Naive thymus-derived CD8-positive, alpha-beta T cell (primary cell): ENCODE measurements at regions not wholly inside any gene's neighbourhood (a gene's known extent, or its start where the extent isn't known, plus 50 kb on each side); places are given as distances from the start of the nearest gene placed in this dataset.

Source experiments
- ATAC-seq, 2 donors: fragments of 150-1000 bp; cut with Tn5 transposase in 1 of 2; sonication (Bioruptor Pico), chemical (Tn5 transposase) in 1 of 2; 1 replicate in 1 of 2; 2 replicates in 1 of 2; pipeline ENCODE4 v1.10.0; 2021; ENCODE audit warnings: mild to moderate bottlenecking in 2 of 2, moderate library complexity in 2 of 2
- POLR2A ChIA-PET: fragments of 350-600 bp; sonication (Branson Sonifier 250); formaldehyde crosslinking; loops from one replicate; lab custom pipeline; 2021; ENCODE audit warnings: antibody characterized with exemption; lab: Charles Lee
- DNase-seq, 10 donors: peaks; one replicate each; pipeline versions ENCODE4 v3.0.0 to v3.0.0-alpha.2; 2020 to 2022
- H3K27ac Mint-ChIP-seq, 10 donors: one replicate each; pipeline ENCODE4 v1.8.0; 2020 to 2022; ENCODE audit warnings: mild to moderate bottlenecking in 10 of 10, mixed read lengths in 10 of 10, moderate library complexity in 4 of 10, inconsistent platforms in 1 of 10
- H3K27me3 Mint-ChIP-seq, 5 donors: one replicate each; pipeline ENCODE4 v1.8.0; 2021 to 2022; ENCODE audit warnings: mixed read lengths in 5 of 5
- H3K36me3 Mint-ChIP-seq, 3 donors: one replicate each; pipeline ENCODE4 v1.8.0; 2020 to 2022; ENCODE audit warnings: mixed read lengths in 3 of 3, mild to moderate bottlenecking in 2 of 3, inconsistent platforms in 1 of 3
- H3K4me1 Mint-ChIP-seq, 4 donors: one replicate each; pipeline ENCODE4 v1.8.0; 2021 to 2022; ENCODE audit warnings: mixed read lengths in 4 of 4
- H3K4me3 Mint-ChIP-seq, 10 donors: one replicate each; pipeline ENCODE4 v1.8.0; 2020 to 2022; ENCODE audit warnings: mild to moderate bottlenecking in 10 of 10, mixed read lengths in 10 of 10, moderate library complexity in 6 of 10, inconsistent platforms in 1 of 10
- H3K9me3 Mint-ChIP-seq, 9 donors: one replicate each; pipeline ENCODE4 v1.8.0; 2020 to 2022; ENCODE audit warnings: mixed read lengths in 9 of 9, mild to moderate bottlenecking in 3 of 9, inconsistent platforms in 1 of 9, moderate library complexity in 1 of 9

- H3K9me3 Mint-ChIP-seq, result peaks cover 0 to 1% (median 0%) of the 10 kb centered on the region in 9 donors
- ATAC-seq (no peak), DNase-seq (no peak)
- peaks cover 0 to 4% (median 0%) of the 10 kb centered on the region in 5 donors for H3K27me3 Mint-ChIP-seq
- H3K27ac Mint-ChIP-seq, result no peak overlapping the region
- H3K36me3 Mint-ChIP-seq, result no peaks in the 10 kb centered on the region
- peaks cover 0 to 11% (median under 1%) of the 10 kb centered on the region in 4 donors for H3K4me1 Mint-ChIP-seq
- POLR2A ChIA-PET, result no interaction called here
- no peak overlapping the region for H3K4me3 Mint-ChIP-seq
These were observed 139.3 kb upstream of the TMCC3 start for GRCh38 chr12:94789510-94790225.

- POLR2A ChIA-PET, result no interaction called here
- Mint-ChIP-seq H3K9me3 (peaks cover 0 to 1% (median 0%) of the 10 kb centered on the region in 9 donors), H3K36me3 (no peaks in the 10 kb centered on the region), H3K27me3 (peaks cover 0 to 4% (median 2%) of the 10 kb centered on the region in 5 donors), H3K27ac (peak overlapping the region in 1 of 10 donors; percentile 69), H3K4me3 (no peak overlapping the region), H3K4me1 (peaks cover 0 to 9% (median 0%) of the 10 kb centered on the region in 4 donors)
- DNase-seq (no peak), ATAC-seq (no peak)
These were observed 137.9 kb upstream of the TMCC3 start for GRCh38 chr12:94788298-94788697.

DNA sequence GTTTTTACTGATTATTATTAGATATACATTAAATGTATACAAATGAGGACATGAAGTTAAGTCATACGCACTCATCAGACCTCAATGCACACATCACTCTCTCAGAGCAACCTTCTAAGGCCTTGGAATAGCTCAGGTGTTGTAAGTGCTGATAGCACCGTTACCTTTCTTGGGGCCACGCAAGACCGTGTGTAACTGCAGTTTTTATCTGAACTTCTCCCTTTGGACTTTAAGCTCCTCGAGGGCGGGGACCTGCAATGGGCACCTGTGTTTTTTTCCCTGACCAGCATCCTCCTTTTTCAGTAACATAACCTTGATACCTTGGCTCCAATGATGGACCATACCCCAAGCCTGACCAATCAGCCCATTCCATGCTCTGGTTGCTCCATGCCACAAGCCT is 136.5 kb upstream of the TMCC3 start:
- H3K27ac Mint-ChIP-seq, result no peak overlapping the region
- POLR2A ChIA-PET, result no interaction called here
- no peak for ATAC-seq
- H3K36me3 Mint-ChIP-seq, result no peaks in the 10 kb centered on the region
- peaks cover 0 to 9% (median 2%) of the 10 kb centered on the region in 9 donors for H3K9me3 Mint-ChIP-seq
- H3K4me3 Mint-ChIP-seq, result no peak overlapping the region
- DNase-seq, result no peak
- peaks cover 0 to 4% (median 0%) of the 10 kb centered on the region in 4 donors for H3K4me1 Mint-ChIP-seq
- H3K27me3 Mint-ChIP-seq, result peaks cover 4 to 13% (median 4%) of the 10 kb centered on the region in 5 donors

DNA sequence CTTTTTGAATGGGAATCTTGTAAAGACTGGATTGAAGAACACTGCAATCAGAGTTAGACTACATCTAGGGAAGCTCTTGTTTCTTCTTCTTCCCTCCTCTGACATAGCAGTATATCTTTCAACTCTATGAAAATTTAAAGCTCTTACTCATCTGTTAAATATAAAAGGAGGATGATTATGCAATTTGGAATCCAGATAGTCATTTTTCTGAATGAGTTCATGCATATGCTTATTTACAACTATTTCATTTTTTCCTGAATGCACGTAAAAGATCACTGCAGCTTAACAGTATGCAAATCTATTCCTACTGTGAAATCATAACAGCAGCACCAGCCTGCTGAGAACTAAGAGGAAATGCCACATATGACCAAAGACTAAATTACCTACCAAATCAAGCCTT is 133.5 kb upstream of the TMCC3 start:
- Mint-ChIP-seq H3K4me3 (no peak overlapping the region), H3K27me3 (peaks cover 6 to 14% (median 11%) of the 10 kb centered on the region in 5 donors), H3K27ac (no peak overlapping the region), H3K4me1 (peaks cover 0 to 5% (median 0%) of the 10 kb centered on the region in 4 donors), H3K9me3 (peaks cover 0 to 9% (median 4%) of the 10 kb centered on the region in 9 donors), H3K36me3 (no peaks in the 10 kb centered on the region)
- no peak for DNase-seq
- no peak for ATAC-seq
- POLR2A ChIA-PET, result no interaction called here

DNA sequence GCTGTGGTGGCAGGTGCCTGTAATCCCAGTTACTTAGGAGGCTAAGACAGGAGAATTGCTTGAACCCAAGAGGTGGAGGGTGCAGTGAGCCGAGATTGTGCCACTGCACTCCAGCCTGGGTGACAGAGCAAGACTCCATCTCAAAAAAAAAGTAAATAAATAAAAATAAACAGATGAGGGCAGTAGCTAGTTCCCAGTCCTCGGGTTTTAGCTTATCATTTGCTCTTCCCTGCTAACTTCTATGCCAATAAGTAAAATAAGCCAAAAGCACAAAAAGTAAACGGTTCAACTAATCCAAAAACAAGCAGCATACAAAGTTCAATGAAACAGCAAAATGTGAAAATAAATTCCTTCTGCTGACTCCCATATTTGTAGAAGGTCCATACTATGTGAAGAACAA is 133.0 kb upstream of the TMCC3 start:
- DNase-seq, result no peak
- Mint-ChIP-seq H3K9me3 (peaks cover 0 to 9% (median 4%) of the 10 kb centered on the region in 9 donors), H3K36me3 (no peaks in the 10 kb centered on the region), H3K4me3 (no peak overlapping the region), H3K27ac (no peak overlapping the region), H3K4me1 (peaks cover 0 to 5% (median 0%) of the 10 kb centered on the region in 4 donors), H3K27me3 (peaks cover 8 to 16% (median 11%) of the 10 kb centered on the region in 5 donors)
- no peak for ATAC-seq
- POLR2A ChIA-PET, result no interaction called here

DNA sequence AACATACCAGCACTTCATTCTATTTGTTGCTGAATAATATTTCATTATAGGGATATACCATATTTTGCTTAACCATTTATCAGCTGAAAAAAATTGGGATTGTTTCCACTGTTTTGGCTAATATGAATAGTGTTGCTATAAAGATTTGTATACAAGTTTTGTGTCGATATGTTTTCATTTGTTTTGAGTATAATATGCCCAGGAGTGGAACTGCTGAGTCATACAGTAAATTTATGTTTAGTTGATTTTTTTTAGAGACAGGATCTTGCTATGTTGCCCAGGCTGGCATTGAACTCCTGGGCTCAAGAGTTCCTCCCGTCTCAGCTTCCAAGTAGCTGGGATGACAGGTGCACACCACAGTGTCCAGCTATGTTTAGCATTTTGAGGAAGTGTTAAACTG is 131.5 kb upstream of the TMCC3 start:
- no peaks in the 10 kb centered on the region for H3K36me3 Mint-ChIP-seq
- ATAC-seq, result no peak
- H3K27ac Mint-ChIP-seq, result no peak overlapping the region
- H3K4me1 Mint-ChIP-seq, result peaks cover 0 to 9% (median 0%) of the 10 kb centered on the region in 4 donors
- no peak overlapping the region for H3K4me3 Mint-ChIP-seq
- DNase-seq, result no peak
- H3K9me3 Mint-ChIP-seq, result peaks cover 0 to 9% (median 4%) of the 10 kb centered on the region in 9 donors
- peaks cover 14 to 31% (median 18%) of the 10 kb centered on the region in 5 donors for H3K27me3 Mint-ChIP-seq
- POLR2A ChIA-PET, result no interaction called here

GRCh38 chr12:94779485-94779884 is 129.1 kb upstream of the TMCC3 start:
- no peak for ATAC-seq
- peaks cover 0 to 9% (median 4%) of the 10 kb centered on the region in 9 donors for H3K9me3 Mint-ChIP-seq
- POLR2A ChIA-PET, result no interaction called here
- peaks cover 18 to 44% (median 20%) of the 10 kb centered on the region in 5 donors for H3K27me3 Mint-ChIP-seq
- no peak overlapping the region for H3K4me3 Mint-ChIP-seq
- H3K4me1 Mint-ChIP-seq, result peaks cover 0 to 9% (median 0%) of the 10 kb centered on the region in 4 donors
- no peak for DNase-seq
- no peaks in the 10 kb centered on the region for H3K36me3 Mint-ChIP-seq
- no peak overlapping the region for H3K27ac Mint-ChIP-seq

GRCh38 chr12:94777936-94778335 is 127.6 kb upstream of the TMCC3 start:
- peaks cover 0 to 2% (median 0%) of the 10 kb centered on the region in 3 donors for H3K36me3 Mint-ChIP-seq
- ATAC-seq (no peak), DNase-seq (no peak)
- peaks cover 0 to 5% (median 0%) of the 10 kb centered on the region in 4 donors for H3K4me1 Mint-ChIP-seq
- POLR2A ChIA-PET, result no interaction called here
- peaks cover 18 to 41% (median 21%) of the 10 kb centered on the region in 5 donors for H3K27me3 Mint-ChIP-seq
- no peak overlapping the region for H3K27ac Mint-ChIP-seq
- peaks cover 0 to 10% (median 8%) of the 10 kb centered on the region in 9 donors for H3K9me3 Mint-ChIP-seq
- H3K4me3 Mint-ChIP-seq, result no peak overlapping the region

- Mint-ChIP-seq H3K27ac (no peak overlapping the region), H3K36me3 (peaks cover 0 to 2% (median 0%) of the 10 kb centered on the region in 3 donors), H3K27me3 (peaks cover 18 to 29% (median 23%) of the 10 kb centered on the region in 5 donors), H3K9me3 (peaks cover 0 to 9% (median 1%) of the 10 kb centered on the region in 9 donors), H3K4me1 (peaks cover 0 to 7% (median 0%) of the 10 kb centered on the region in 4 donors), H3K4me3 (no peak overlapping the region)
- POLR2A ChIA-PET, result no interaction called here
- no peak for DNase-seq
- no peak for ATAC-seq
These were observed 125.4 kb upstream of the TMCC3 start for GRCh38 chr12:94775710-94776109.

DNA sequence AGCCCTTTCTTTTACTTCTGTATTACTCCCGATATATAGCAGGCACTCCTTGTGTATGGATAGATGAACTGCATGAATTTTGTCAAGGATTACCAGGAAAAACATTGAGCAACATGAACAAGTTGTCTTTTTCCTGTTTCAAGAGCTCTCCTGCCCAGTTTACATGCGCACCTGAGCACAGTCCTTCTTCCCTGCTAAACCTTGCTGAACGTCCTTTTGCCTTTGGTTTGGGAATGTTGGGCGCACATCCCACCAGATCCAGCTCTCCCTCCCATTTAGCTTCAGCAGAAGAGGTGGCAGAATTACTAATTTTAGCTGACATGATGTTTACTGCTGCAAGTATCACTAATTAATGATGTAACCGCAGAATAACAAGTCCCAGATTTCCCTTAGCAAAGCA is 121.4 kb upstream of the TMCC3 start:
- no peak overlapping the region for H3K27ac Mint-ChIP-seq
- peaks cover 0 to 2% (median 0%) of the 10 kb centered on the region in 3 donors for H3K36me3 Mint-ChIP-seq
- DNase-seq (no peak), ATAC-seq (no peak)
- POLR2A ChIA-PET, result no interaction called here
- H3K9me3 Mint-ChIP-seq, result peaks cover 0 to 9% (median 1%) of the 10 kb centered on the region in 9 donors
- H3K4me3 Mint-ChIP-seq, result no peak overlapping the region
- H3K4me1 Mint-ChIP-seq, result peaks cover 2 to 36% (median 7%) of the 10 kb centered on the region in 4 donors
- H3K27me3 Mint-ChIP-seq, result peaks cover 13 to 36% (median 18%) of the 10 kb centered on the region in 5 donors

DNA sequence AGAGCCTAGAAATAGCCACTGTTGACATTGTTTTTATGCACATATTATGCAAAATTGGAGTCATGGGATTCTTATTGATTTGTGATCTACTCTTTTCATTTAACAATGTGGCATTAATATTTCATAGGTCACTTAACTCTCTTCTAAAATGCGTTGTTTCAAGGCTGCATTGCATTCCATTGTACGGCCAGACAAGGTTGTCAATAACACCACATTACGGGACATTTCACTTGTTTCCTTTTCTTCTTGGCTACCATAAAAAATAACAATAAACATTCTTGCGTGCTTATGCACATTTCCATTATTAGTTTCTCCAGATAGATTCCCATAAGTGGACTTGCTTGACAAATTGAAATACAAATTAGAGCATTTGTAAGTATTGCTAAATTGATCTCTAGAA is 120.8 kb upstream of the TMCC3 start:
- H3K27me3 Mint-ChIP-seq, result peaks cover 16 to 36% (median 21%) of the 10 kb centered on the region in 5 donors
- DNase-seq, result no peak

GRCh38 chr12:94770791-94771190 is 120.4 kb upstream of the TMCC3 start:
- H3K27ac Mint-ChIP-seq, result no peak overlapping the region
- POLR2A ChIA-PET, result no interaction called here

More for the DNA sequence above, 120.8 kb upstream of the TMCC3 start:
- ATAC-seq, result no peak
- POLR2A ChIA-PET, result no interaction called here
- H3K9me3 Mint-ChIP-seq, result peaks cover 0 to 9% (median 1%) of the 10 kb centered on the region in 9 donors
- H3K4me1 Mint-ChIP-seq, result peaks cover 2 to 40% (median 7%) of the 10 kb centered on the region in 4 donors
- no peak overlapping the region for H3K27ac Mint-ChIP-seq
- no peak overlapping the region for H3K4me3 Mint-ChIP-seq
- peaks cover 0 to 2% (median 0%) of the 10 kb centered on the region in 3 donors for H3K36me3 Mint-ChIP-seq

More at GRCh38 chr12:94770791-94771190, 120.4 kb upstream of the TMCC3 start:
- DNase-seq (no peak), ATAC-seq (no peak)
- Mint-ChIP-seq H3K9me3 (peaks cover 0 to 9% (median 1%) of the 10 kb centered on the region in 9 donors), H3K36me3 (peaks cover 0 to 2% (median 0%) of the 10 kb centered on the region in 3 donors), H3K4me3 (no peak overlapping the region), H3K4me1 (peaks cover 2 to 41% (median 7%) of the 10 kb centered on the region in 4 donors), H3K27me3 (peaks cover 16 to 32% (median 20%) of the 10 kb centered on the region in 5 donors)
